DOHH2 (cell line): ENCODE measurements at regions not wholly inside any gene's neighbourhood (a gene's known extent, or its start where the extent isn't known, plus 50 kb on each side); places are given as distances from the start of the nearest gene placed in this dataset.

Experiments used
- H3F3A ChIP-seq: fragments of 200-600 bp; sonication (generic), shearing (Covaris generic); 2 replicates; pipeline ENCODE4 v1.6.0; 2016; ENCODE audit warnings: antibody characterized with exemption, mild to moderate bottlenecking; ENCODE audit not compliant: control insufficient read depth, insufficient read depth
- H3K27ac ChIP-seq: fragments of 200-600 bp; sonication (generic); 2 replicates; pipeline ENCODE4 v1.5.1; 2014; ENCODE audit warnings: low read depth, mild to moderate bottlenecking, low read length, moderate library complexity
- H3K27me3 ChIP-seq: fragments of 200-600 bp; sonication (generic); 2 replicates; pipeline ENCODE4 v1.6.1; 2014; ENCODE audit warnings: mild to moderate bottlenecking, low read length, mixed read lengths; ENCODE audit not compliant: control insufficient read depth
- H3K36me3 ChIP-seq: fragments of 200-600 bp; sonication (generic); 2 replicates; pipeline ENCODE4 v1.6.1; 2014; ENCODE audit warnings: mild to moderate bottlenecking, low read length, moderate library complexity, mixed read lengths; ENCODE audit not compliant: control insufficient read depth
- H3K4me1 ChIP-seq: fragments of 200-600 bp; sonication (generic); 2 replicates; pipeline ENCODE4 v1.6.1; 2014; ENCODE audit warnings: mild to moderate bottlenecking, low read length, mixed read lengths; ENCODE audit not compliant: control insufficient read depth
- H3K4me2 ChIP-seq: fragments of 200-600 bp; sonication (generic); 2 replicates; pipeline ENCODE4 v1.6.0; 2014; ENCODE audit warnings: mild to moderate bottlenecking, low read length, moderate library complexity
- H3K4me3 ChIP-seq: fragments of 200-600 bp; sonication (generic); 2 replicates; pipeline ENCODE4 v1.5.1; 2014; ENCODE audit warnings: mild to moderate bottlenecking, low read length, mixed read lengths
- H3K79me2 ChIP-seq: fragments of 200-600 bp; sonication (generic); 2 replicates; pipeline ENCODE4 v1.6.1; 2014; ENCODE audit warnings: mild to moderate bottlenecking, low read length, mixed read lengths; ENCODE audit not compliant: control insufficient read depth
- H3K9me2 ChIP-seq: fragments of 200-600 bp; sonication (generic); replicated peaks from 2 replicates; pipeline ENCODE4 v1.6.1; 2014; ENCODE audit warnings: mild to moderate bottlenecking, low read length, mixed read lengths; ENCODE audit not compliant: control insufficient read depth
- H3K9me3 ChIP-seq: fragments of 200-600 bp; sonication (generic); 2 replicates; pipeline ENCODE4 v1.6.1; 2014; ENCODE audit warnings: antibody characterized with exemption, low read length, mixed read lengths; ENCODE audit not compliant: control insufficient read depth, insufficient read depth
- H4K20me1 ChIP-seq: fragments of 200-600 bp; sonication (generic); 2 replicates; pipeline ENCODE4 v1.6.0; 2014; ENCODE audit warnings: low read depth, mild to moderate bottlenecking, antibody characterized with exemption, low read length, moderate library complexity; ENCODE audit not compliant: control insufficient read depth, insufficient read depth
- EZH2phosphoT487 ChIP-seq: fragments of 200-600 bp; sonication (generic); IDR thresholded peaks from 2 replicates; pipeline ENCODE4 v1.6.1; 2017; ENCODE audit warnings: borderline replicate concordance, mild to moderate bottlenecking, antibody characterized with exemption, low read length, moderate library complexity, mixed read lengths
- TF ChIP-seq, protein P1 (sequence below): fragments of 200-600 bp; sonication (generic); IDR thresholded peaks from one replicate; pipeline ENCODE4 v1.5.1; 2014; ENCODE audit warnings: antibody characterized with exemption, mild to moderate bottlenecking, low read depth, low read length; ENCODE audit not compliant: poor library complexity, severe bottlenecking

DNA sequence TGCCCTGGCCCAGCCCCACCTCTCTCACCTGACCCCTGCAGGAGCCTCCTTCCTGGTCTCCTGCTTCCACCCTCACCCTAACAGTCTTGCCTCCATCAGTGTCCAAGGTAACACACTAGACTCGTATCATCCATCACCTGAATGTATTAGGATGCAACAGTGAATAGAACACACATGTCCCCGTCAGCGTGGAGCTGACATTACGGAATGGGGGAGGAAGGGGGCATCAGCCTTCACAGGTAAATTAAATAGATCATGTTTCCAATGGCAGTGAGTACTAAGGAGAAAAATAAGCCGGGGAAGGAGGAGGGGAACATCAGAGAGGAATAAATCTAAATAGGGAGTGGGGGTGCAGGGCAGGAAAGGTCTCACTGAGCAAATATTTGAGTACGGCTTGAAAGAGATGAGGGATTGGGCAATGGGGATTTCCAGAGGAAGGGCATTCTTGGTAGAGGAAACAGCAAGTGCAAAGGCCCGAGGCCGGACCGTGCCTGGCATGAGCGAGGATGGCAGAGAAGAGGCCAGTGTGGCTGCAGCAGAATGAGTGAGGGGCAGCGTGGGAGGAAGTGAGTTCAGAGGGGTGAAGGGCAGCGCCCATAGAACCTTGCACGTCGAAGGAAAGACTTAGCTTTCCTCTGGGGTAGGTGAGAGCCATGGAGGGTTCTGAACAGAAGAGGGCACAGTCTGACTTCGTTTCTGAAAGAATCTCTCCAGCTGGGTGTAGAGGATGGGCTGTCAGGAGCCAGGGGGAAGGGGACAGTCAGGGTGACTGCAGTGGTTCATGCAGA lies 110.1 kb upstream of the PTPN1 start:
- Histone ChIP-seq H3K9me2 (no peaks in the 10 kb centered on the region), H3K79me2 (no peaks in the 10 kb centered on the region), H3K4me1 (no peaks in the 10 kb centered on the region), H3K4me3 (no peak overlapping the region), H3F3A (no peaks in the 10 kb centered on the region), H3K9me3 (no peaks in the 10 kb centered on the region), H4K20me1 (no peaks in the 10 kb centered on the region; the same call in 1 of the 2 replicates), H3K27ac (no peak overlapping the region), H3K4me2 (no peak overlapping the region), H3K36me3 (no peaks in the 10 kb centered on the region), H3K27me3 (no peaks in the 10 kb centered on the region)
- TF ChIP-seq EZH2phosphoT487 = no peak
- TF ChIP-seq, protein P1, sequence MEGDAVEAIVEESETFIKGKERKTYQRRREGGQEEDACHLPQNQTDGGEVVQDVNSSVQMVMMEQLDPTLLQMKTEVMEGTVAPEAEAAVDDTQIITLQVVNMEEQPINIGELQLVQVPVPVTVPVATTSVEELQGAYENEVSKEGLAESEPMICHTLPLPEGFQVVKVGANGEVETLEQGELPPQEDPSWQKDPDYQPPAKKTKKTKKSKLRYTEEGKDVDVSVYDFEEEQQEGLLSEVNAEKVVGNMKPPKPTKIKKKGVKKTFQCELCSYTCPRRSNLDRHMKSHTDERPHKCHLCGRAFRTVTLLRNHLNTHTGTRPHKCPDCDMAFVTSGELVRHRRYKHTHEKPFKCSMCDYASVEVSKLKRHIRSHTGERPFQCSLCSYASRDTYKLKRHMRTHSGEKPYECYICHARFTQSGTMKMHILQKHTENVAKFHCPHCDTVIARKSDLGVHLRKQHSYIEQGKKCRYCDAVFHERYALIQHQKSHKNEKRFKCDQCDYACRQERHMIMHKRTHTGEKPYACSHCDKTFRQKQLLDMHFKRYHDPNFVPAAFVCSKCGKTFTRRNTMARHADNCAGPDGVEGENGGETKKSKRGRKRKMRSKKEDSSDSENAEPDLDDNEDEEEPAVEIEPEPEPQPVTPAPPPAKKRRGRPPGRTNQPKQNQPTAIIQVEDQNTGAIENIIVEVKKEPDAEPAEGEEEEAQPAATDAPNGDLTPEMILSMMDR = no peak

DNA sequence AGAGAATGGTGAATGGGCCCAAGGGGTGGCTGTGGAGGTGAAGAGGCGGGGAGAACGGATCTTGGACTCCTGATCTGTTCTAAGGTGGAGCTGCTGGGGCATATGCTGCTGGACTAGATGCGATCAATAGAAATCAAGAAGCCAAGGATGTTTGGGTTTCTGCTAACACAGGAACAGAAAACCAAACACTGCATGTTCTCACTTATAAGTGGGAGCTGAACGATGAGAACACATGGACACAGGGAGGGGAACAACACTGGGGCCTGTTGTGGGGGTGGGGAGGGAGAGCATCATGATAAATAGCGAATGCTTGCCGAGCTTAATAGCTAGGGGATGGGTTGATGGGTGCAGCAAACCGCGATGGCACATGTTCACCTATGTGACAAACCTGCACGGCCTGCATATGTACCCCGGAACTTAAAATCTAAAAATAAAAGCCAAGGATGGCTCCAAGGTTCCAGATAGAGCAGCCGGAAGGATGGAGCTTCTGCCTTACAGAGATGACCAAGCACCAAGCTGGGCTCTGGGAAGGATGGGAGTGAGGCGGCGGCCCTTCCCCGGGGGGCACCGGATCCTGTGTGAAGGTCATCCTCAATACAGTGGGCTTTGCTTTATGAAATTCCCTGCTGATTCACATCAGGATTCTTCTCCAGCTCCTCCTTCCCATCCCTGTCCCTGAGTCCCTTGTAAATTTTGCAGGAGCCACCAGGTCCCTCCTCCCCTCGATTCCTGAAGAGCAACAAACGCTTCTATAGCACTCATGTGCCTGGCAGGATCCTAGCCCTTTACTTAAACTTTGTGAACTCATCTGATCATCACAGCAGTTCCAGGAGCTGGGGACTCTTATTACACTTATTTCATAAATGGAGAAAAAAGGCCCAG lies 109.2 kb upstream of the PTPN1 start:
- no peaks in the 10 kb centered on the region for H3K9me3 ChIP-seq
- H3K4me3 ChIP-seq = no peak overlapping the region
- no peaks in the 10 kb centered on the region for H3K36me3 ChIP-seq
- H3K79me2 ChIP-seq = no peaks in the 10 kb centered on the region
- H4K20me1 ChIP-seq = no peaks in the 10 kb centered on the region; the same call in 1 of the 2 replicates
- H3K4me1 ChIP-seq = no peaks in the 10 kb centered on the region
- no peaks in the 10 kb centered on the region for H3K27me3 ChIP-seq
- H3K27ac ChIP-seq = no peak overlapping the region
- H3K4me2 ChIP-seq = no peak overlapping the region
- TF ChIP-seq EZH2phosphoT487 = no peak
- TF ChIP-seq, protein P1 = no peak
- no peaks in the 10 kb centered on the region for H3F3A ChIP-seq
- no peaks in the 10 kb centered on the region for H3K9me2 ChIP-seq

DNA sequence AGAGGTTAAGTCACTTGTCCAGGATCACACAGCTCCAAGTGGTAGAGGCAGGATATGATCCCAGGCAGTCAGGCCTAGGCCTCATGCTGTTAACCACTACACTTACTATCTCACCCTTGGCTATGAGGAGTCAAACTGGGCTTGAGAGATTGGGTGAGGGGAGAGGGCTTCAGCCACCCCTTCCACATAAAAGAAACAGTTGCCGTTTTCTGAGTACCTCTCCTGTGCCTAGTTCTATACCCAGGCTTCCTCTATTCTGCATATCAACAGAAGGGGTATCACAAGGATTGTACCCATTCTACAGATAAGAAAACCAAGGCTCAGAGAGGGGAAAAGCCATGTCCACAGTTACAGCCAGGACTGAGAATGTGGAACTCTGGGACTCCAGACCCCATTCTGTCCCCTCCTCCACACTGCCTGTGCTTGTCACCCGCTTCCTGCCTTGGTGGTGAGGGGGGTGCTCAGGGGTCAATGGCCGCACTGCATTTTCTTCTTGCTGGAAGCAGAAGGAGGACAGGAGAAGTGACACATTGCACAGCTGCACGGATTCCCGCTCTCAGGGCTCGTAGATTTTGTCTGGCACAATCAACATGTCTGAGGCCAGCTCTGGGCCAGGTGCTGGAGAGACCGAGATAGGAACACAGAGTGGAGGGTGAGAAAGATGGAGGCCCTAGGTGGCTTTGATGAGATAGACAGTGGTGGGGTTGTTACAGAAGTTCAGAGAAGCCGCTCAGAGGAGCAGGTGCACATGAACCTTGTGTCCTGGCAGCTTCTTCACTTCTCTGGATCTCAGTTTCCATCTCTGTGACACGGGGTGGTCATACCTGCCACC lies 108.4 kb upstream of the PTPN1 start:
- H3K27me3 ChIP-seq = no peaks in the 10 kb centered on the region
- no peaks in the 10 kb centered on the region for H3K9me3 ChIP-seq
- no peaks in the 10 kb centered on the region for H3K9me2 ChIP-seq
- H3K27ac ChIP-seq = no peak overlapping the region
- no peaks in the 10 kb centered on the region for H3F3A ChIP-seq
- H3K36me3 ChIP-seq = no peaks in the 10 kb centered on the region
- H3K79me2 ChIP-seq = no peaks in the 10 kb centered on the region
- no peaks in the 10 kb centered on the region for H3K4me1 ChIP-seq
- no peak for TF ChIP-seq EZH2phosphoT487
- TF ChIP-seq, protein P1 = no peak
- H4K20me1 ChIP-seq = no peaks in the 10 kb centered on the region; the same call in 1 of the 2 replicates
- H3K4me3 ChIP-seq = no peak overlapping the region
- no peak overlapping the region for H3K4me2 ChIP-seq
